ENCODE measurements at regions not wholly inside any gene's neighbourhood (a gene's known extent, or its start where the extent isn't known, plus 50 kb on each side); places are given as distances from the start of the nearest gene placed in this dataset.

DNA sequence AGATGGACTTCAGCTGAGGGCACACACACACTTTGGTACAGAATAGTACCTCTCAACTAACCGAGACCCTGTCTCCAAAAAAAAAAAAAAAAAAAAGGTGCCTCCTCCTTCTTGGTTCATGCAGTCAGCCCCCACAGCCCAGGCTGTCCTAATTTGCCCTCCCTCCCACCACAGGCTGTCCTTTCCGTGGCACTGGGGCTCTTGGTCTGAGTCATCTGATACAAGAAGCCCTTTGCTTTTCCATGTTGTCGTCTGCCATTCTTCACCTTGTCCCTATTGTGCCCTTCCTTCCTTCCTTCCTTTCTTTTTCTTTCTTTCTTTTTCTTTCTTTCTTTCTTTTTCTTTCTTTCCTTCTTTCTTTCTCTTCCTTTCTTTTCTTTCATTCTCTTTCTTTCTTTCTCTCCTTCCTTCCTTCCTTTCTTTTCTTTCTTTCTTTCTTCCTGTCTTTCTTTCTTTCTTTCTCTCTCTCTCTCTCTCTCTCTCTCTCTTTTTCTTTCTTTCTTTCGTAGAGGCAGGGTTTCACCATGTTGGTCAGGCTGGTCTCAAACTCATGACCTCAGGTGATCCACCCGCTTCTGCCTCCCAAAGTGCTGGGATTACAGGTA lies 96.0 kb upstream of the IKZF1 start:
- Histone ChIP-seq H3K56ac (ENCODE audit: extremely low read depth, insufficient read depth, low read length) (no peak overlapping the region), H2AK5ac (ENCODE audit: low read depth, low read length) (no peak overlapping the region), H3K14ac (replicated peaks; ENCODE audit: low read depth, low read length) (no peak overlapping the region), H2BK15ac (ENCODE audit: low read depth, low read length) (no peak overlapping the region), H3K9ac (ENCODE audit: low read depth, low read length) (no peak overlapping the region), H3K9me3 (ENCODE audit: control insufficient read depth, insufficient read depth, low read length) (peaks cover 16% of the 10 kb centered on the region; the same call in 1 of the 2 replicates), H3K79me1 (ENCODE audit: low read depth in 1 of 2, low read length in 2 of 2) (no peaks in the 10 kb centered on the region), H4K5ac (ENCODE audit: low read depth, low read length) (no peak overlapping the region), H4K91ac (ENCODE audit: insufficient read depth, low read depth, low read length) (no peak overlapping the region), H3K18ac (ENCODE audit: low read depth, low read length) (no peak overlapping the region), H3K27ac (ENCODE audit: insufficient read depth, low read length) (no peak overlapping the region), H3K9me1 (ENCODE audit: insufficient read depth, low read length) (no peaks in the 10 kb centered on the region), H3K4ac (ENCODE audit: low read depth, low read length) (no peak overlapping the region), H3K23ac (ENCODE audit: low read depth, low read length) (no peak overlapping the region), H4K20me1 (ENCODE audit: insufficient read depth, low read length) (no peaks in the 10 kb centered on the region), H3K4me3 (ENCODE audit: insufficient read depth, low read depth, low read length) (no peak overlapping the region), H2BK20ac (ENCODE audit: low read depth, low read length) (no peak overlapping the region), H4K8ac (ENCODE audit: low read depth in 2 of 2, low read length in 2 of 2) (no peak overlapping the region), H3K36me3 (ENCODE audit: control insufficient read depth, insufficient read depth, low read length) (no peaks in the 10 kb centered on the region), H3K4me1 (ENCODE audit: control insufficient read depth, insufficient read depth, low read length) (no peaks in the 10 kb centered on the region), H2BK120ac (ENCODE audit: low read depth, low read length) (no peak overlapping the region), H2AK9ac (replicated peaks; ENCODE audit: low read depth, low read length, poor library complexity) (no peak overlapping the region), H2BK5ac (ENCODE audit: low read depth, low read length, poor library complexity, severe bottlenecking) (no peak overlapping the region), H3K4me2 (ENCODE audit: low read depth, low read length) (no peak overlapping the region), H2AFZ (replicated peaks; ENCODE audit: low read length, poor library complexity) (no peak overlapping the region), H3K27me3 (ENCODE audit: control insufficient read depth, insufficient read depth, low read length) (no peaks in the 10 kb centered on the region)
- no peak for ATAC-seq (ENCODE audit: low read depth)
- no peak for DNase-seq
- dilution Hi-C loops (cut with HindIII; ENCODE audit: low sequenced_read_pairs, unreplicated experiment) (no loop called here), in situ Hi-C loops (cut with MboI; ENCODE audit: low sequenced_read_pairs) (no loop called here), intact Hi-C loops (cut with micrococcal nuclease) (no loop called here)
- TF ChIP-seq RFX5 (IDR thresholded peaks at IDR 0.05; ENCODE audit: low read depth, low read length), result no peak
- no peak for TF ChIP-seq FOS (IDR thresholded peaks at IDR 0.05; ENCODE audit: low read depth, low read length)
- no peak for TF ChIP-seq MXI1 (IDR thresholded peaks at IDR 0.05; ENCODE audit: borderline replicate concordance, low read depth, low read length)
- TF ChIP-seq CEBPB (IDR thresholded peaks at IDR 0.05; ENCODE audit: low read depth, low read length), result no peak
- no peak for TF ChIP-seq RAD21 (IDR thresholded peaks at IDR 0.05; ENCODE audit: low read length)
- no peak for TF ChIP-seq MAZ (IDR thresholded peaks at IDR 0.05; ENCODE audit: borderline replicate concordance, low read depth, low read length)
- TF ChIP-seq, protein P1, sequence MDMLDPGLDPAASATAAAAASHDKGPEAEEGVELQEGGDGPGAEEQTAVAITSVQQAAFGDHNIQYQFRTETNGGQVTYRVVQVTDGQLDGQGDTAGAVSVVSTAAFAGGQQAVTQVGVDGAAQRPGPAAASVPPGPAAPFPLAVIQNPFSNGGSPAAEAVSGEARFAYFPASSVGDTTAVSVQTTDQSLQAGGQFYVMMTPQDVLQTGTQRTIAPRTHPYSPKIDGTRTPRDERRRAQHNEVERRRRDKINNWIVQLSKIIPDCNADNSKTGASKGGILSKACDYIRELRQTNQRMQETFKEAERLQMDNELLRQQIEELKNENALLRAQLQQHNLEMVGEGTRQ (IDR thresholded peaks at IDR 0.05; ENCODE audit: low read depth, low read length), result no peak
- TF ChIP-seq, protein P2, sequence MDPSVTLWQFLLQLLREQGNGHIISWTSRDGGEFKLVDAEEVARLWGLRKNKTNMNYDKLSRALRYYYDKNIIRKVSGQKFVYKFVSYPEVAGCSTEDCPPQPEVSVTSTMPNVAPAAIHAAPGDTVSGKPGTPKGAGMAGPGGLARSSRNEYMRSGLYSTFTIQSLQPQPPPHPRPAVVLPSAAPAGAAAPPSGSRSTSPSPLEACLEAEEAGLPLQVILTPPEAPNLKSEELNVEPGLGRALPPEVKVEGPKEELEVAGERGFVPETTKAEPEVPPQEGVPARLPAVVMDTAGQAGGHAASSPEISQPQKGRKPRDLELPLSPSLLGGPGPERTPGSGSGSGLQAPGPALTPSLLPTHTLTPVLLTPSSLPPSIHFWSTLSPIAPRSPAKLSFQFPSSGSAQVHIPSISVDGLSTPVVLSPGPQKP (IDR thresholded peaks at IDR 0.05; ENCODE audit: borderline replicate concordance, low read depth, low read length), result no peak
- no peak for TF ChIP-seq MAFK (IDR thresholded peaks at IDR 0.05; ENCODE audit: low read depth, low read length)
- TF ChIP-seq CHD1 (IDR thresholded peaks at IDR 0.05; ENCODE audit: low read depth, low read length), result no peak
- TF ChIP-seq SMC3 (IDR thresholded peaks at IDR 0.05; ENCODE audit: low read depth, low read length), result no peak
- TF ChIP-seq NFE2L2 (IDR thresholded peaks at IDR 0.05; ENCODE audit: low read depth, low read length), result no peak
- TF ChIP-seq BHLHE40 (IDR thresholded peaks at IDR 0.05; ENCODE audit: low read depth, low read length), result no peak
- TF ChIP-seq POLR2A (IDR thresholded peaks at IDR 0.05; ENCODE audit: low read depth, low read length), result no peak
- TF ChIP-seq RCOR1 (IDR thresholded peaks at IDR 0.05; ENCODE audit: insufficient replicate concordance, low read length), result no peak
- no TSS peak for BruUV-seq (replicated peaks)
- ChIA-PET POLR2A (ENCODE audit: unreplicated experiment) (no interaction called here), CTCF (no interaction called here)
- WGBS, 2 experiments (ENCODE audit: extremely low coverage in 2 of 2, insufficient read length in 1 of 2), result 61% methylated on average over 3 of the region's 5 CpGs; no CpG with 5 or more reads in 1 of the 2 experiments
